Left ventricle myocardium inferior (tissue), 1 donor: ENCODE measurements at regions not wholly inside any gene's neighbourhood (a gene's known extent, or its start where the extent isn't known, plus 50 kb on each side); places are given as distances from the start of the nearest gene placed in this dataset.

Source experiments
- DNase-seq: peaks from one replicate; pipeline ENCODE4 v3.0.0-alpha.2; 2020
- H3K27ac ChIP-seq: fragments of 200-600 bp; replicated peaks from 2 replicates; pipeline ENCODE4 v1.8.0; 2021
- H3K27me3 ChIP-seq: fragments of 200-600 bp; 2 replicates; pipeline ENCODE4 v1.8.0; 2021; ENCODE audit warnings: low read depth
- H3K36me3 ChIP-seq: fragments of 200-600 bp; 2 replicates; pipeline ENCODE4 v1.8.0; 2021
- H3K4me1 ChIP-seq: fragments of 200-600 bp; 2 replicates; pipeline ENCODE4 v1.8.0; 2021
- H3K4me3 ChIP-seq: fragments of 200-600 bp; 2 replicates; pipeline ENCODE4 v1.8.0; 2021; ENCODE audit warnings: mild to moderate bottlenecking, moderate library complexity
- H3K9me3 ChIP-seq: fragments of 200-600 bp; replicated peaks from 2 replicates; pipeline ENCODE4 v1.8.0; 2021
- intact Hi-C: fragments of 100-400 bp; cut with micrococcal nuclease; formaldehyde crosslinking; loops from one replicate; pipeline ENCODE4 v1.11.0; 2022
- TF ChIP-seq, protein P1 (sequence below): fragments of 200-600 bp; IDR thresholded peaks from 2 replicates; pipeline ENCODE4 v1.8.0; 2021; ENCODE audit warnings: antibody characterized with exemption, mild to moderate bottlenecking, borderline replicate concordance
- donor health status: DM: no; HTN: yes; CAD: no; lungs with severe emphysema.

DNA sequence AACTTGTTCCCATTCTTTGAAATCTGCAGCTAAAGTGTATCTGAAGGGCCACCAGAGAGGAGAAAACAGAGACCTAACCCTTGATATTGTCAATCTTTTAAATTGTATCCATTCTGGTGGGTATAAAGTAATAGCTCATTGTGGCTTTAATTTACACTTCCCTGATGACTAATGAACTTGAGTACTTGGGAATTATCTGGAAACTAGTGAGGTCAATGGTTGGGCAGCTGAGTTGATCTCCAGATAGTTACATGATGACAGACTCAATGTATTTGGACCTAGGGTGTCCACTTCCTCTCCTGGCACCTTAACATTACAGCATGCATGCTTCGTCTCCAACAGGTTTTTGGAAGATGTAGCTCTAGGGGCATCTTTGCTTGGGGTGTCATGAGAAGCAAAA, 195.2 kb downstream of the PDCD6IP start:
- no peak overlapping the region for H3K27ac ChIP-seq
- no peak for DNase-seq
- intact Hi-C loops: no loop called here

GRCh38 chr3:33994568-33994967, 196.1 kb downstream of the PDCD6IP start:
- intact Hi-C loops: no loop called here

More for the DNA sequence above, 195.2 kb downstream of the PDCD6IP start:
- peaks cover 12% of the 10 kb centered on the region for H3K27me3 ChIP-seq
- H3K9me3 ChIP-seq: peaks cover 8% of the 10 kb centered on the region
- H3K4me1 ChIP-seq: no peaks in the 10 kb centered on the region
- no peaks in the 10 kb centered on the region for H3K36me3 ChIP-seq
- TF ChIP-seq, protein P1, sequence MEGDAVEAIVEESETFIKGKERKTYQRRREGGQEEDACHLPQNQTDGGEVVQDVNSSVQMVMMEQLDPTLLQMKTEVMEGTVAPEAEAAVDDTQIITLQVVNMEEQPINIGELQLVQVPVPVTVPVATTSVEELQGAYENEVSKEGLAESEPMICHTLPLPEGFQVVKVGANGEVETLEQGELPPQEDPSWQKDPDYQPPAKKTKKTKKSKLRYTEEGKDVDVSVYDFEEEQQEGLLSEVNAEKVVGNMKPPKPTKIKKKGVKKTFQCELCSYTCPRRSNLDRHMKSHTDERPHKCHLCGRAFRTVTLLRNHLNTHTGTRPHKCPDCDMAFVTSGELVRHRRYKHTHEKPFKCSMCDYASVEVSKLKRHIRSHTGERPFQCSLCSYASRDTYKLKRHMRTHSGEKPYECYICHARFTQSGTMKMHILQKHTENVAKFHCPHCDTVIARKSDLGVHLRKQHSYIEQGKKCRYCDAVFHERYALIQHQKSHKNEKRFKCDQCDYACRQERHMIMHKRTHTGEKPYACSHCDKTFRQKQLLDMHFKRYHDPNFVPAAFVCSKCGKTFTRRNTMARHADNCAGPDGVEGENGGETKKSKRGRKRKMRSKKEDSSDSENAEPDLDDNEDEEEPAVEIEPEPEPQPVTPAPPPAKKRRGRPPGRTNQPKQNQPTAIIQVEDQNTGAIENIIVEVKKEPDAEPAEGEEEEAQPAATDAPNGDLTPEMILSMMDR: no peak
- no peak overlapping the region for H3K4me3 ChIP-seq

DNA sequence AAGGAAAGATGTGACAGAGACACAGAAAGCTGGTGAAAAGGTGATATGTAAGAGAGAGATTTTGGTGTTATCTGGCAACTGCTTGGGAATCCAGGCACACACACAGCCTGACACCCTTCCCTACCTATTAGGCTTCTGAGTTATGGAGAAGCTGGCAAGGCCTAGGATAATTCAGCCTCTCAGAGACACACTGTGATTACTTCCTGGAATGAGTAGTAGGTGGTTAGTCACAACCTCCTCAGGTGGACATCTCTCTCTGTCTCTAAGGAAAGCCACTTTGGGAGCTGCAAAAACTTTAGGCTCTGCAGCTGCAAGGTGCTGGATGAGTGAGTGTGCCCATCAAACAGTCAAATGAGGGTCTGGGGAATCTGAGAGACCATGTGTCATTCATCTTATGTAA, 201.9 kb downstream of the PDCD6IP start:
- DNase-seq: no peak
- Histone ChIP-seq H3K36me3 (no peaks in the 10 kb centered on the region), H3K4me3 (no peak overlapping the region), H3K27me3 (peaks cover 4% of the 10 kb centered on the region), H3K4me1 (no peaks in the 10 kb centered on the region), H3K27ac (no peak overlapping the region), H3K9me3 (peaks cover 8% of the 10 kb centered on the region)
- intact Hi-C loops: no loop called here
- TF ChIP-seq, protein P1: no peak

More at GRCh38 chr3:33994568-33994967, 196.1 kb downstream of the PDCD6IP start:
- TF ChIP-seq, protein P1: no peak
- H3K36me3 ChIP-seq: no peaks in the 10 kb centered on the region
- DNase-seq: no peak
- no peak overlapping the region for H3K4me3 ChIP-seq
- peaks cover 8% of the 10 kb centered on the region for H3K9me3 ChIP-seq
- peaks cover 3% of the 10 kb centered on the region for H3K27me3 ChIP-seq
- no peaks in the 10 kb centered on the region for H3K4me1 ChIP-seq
- no peak overlapping the region for H3K27ac ChIP-seq

- H3K27ac ChIP-seq: no peak overlapping the region
- H3K4me1 ChIP-seq: no peaks in the 10 kb centered on the region
- H3K36me3 ChIP-seq: no peaks in the 10 kb centered on the region
- H3K4me3 ChIP-seq: no peak overlapping the region
- intact Hi-C loops: no loop called here
- DNase-seq: no peak
- TF ChIP-seq, protein P1: no peak
- peaks cover under 1% of the 10 kb centered on the region for H3K9me3 ChIP-seq
- H3K27me3 ChIP-seq: peaks cover 4% of the 10 kb centered on the region
These were observed 202.6 kb downstream of the PDCD6IP start for GRCh38 chr3:34001022-34001421.

DNA sequence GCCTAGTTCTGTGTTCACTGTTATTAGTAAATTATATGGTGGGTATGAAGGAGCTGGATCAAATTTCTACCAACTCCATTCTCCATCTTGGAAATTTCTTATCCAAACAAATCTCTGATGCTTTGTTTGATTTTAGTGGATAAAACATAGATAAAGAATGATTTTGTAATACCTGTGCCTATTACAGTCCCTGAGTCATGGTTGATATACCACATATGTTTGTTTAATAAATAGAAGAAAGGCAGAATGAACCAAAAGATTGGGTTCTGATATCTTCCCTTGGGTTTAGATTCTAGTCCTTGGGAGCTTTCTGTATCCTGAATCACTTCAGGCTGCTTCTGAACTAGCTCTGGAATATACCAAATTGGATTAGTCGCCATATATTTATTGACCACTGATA, 203.6 kb downstream of the PDCD6IP start:
- TF ChIP-seq, protein P1: no peak
- H3K9me3 ChIP-seq: no peaks in the 10 kb centered on the region
- H3K27ac ChIP-seq: no peak overlapping the region
- intact Hi-C loops: no loop called here
- no peaks in the 10 kb centered on the region for H3K36me3 ChIP-seq
- H3K4me3 ChIP-seq: no peak overlapping the region
- H3K27me3 ChIP-seq: peaks cover 13% of the 10 kb centered on the region
- DNase-seq: no peak
- H3K4me1 ChIP-seq: no peaks in the 10 kb centered on the region
